H1 (cell line): ENCODE measurements at regions not wholly inside any gene's neighbourhood (a gene's known extent, or its start where the extent isn't known, plus 50 kb on each side); places are given as distances from the start of the nearest gene placed in this dataset.

Experiments
- CTCF ChIA-PET: fragments of 300-600 bp; sonication (Branson Sonifier 250); formaldehyde crosslinking; loops from one replicate; lab custom pipeline; 2021; ENCODE audit not compliant: partially characterized antibody; lab: Charles Lee
- POLR2A ChIA-PET: fragments of 300-600 bp; sonication (Branson Sonifier 250); formaldehyde crosslinking; loops from one replicate; lab custom pipeline; 2021; ENCODE audit warnings: inconsistent platforms; ENCODE audit not compliant: partially characterized antibody; lab: Charles Lee
- DNase-seq, 2 experiments: peaks; one replicate each; pipeline versions ENCODE4 v3.0.0 to v3.0.0-alpha.2; 2010 to 2022; ENCODE audit warnings: low spot score in 2 of 2, low read depth in 1 of 2, mixed read lengths in 1 of 2
- FAIRE-seq: peaks from 2 replicates; lab custom pipeline; 2011; peaks lifted over from hg19 to GRCh38; lab: Jason Lieb, UNC
- H2AFZ ChIP-seq: 2 replicates; pipeline ENCODE4 v1.8.1; 2012; ENCODE audit warnings: low read length, inconsistent platforms
- H2AK5ac ChIP-seq: 2 replicates; pipeline ENCODE4 v1.6.1; 2013; ENCODE audit warnings: low read depth, low read length
- H2BK120ac ChIP-seq: replicated peaks from 2 replicates; pipeline ENCODE3; 2013; ENCODE audit warnings: low read depth, low read length, inconsistent platforms
- H2BK12ac ChIP-seq: 2 replicates; pipeline ENCODE4 v1.6.1; 2013; ENCODE audit warnings: low read depth, low read length
- H2BK15ac ChIP-seq: 2 replicates; pipeline ENCODE4 v1.6.1; 2013; ENCODE audit warnings: low read length
- H2BK20ac ChIP-seq: 2 replicates; pipeline ENCODE4 v1.6.1; 2013; ENCODE audit warnings: low read length
- H2BK5ac ChIP-seq: 2 replicates; pipeline ENCODE4 v1.6.1; 2013; ENCODE audit warnings: low read depth, low read length
- H3K14ac ChIP-seq: 2 replicates; pipeline ENCODE4 v1.6.1; 2013; ENCODE audit warnings: inconsistent platforms; ENCODE audit not compliant: insufficient read length
- H3K18ac ChIP-seq: 2 replicates; pipeline ENCODE4 v1.6.1; 2013; ENCODE audit warnings: low read length; ENCODE audit errors: extremely low read depth
- H3K23ac ChIP-seq: 2 replicates; pipeline ENCODE4 v1.6.1; 2013; ENCODE audit warnings: inconsistent platforms; ENCODE audit not compliant: insufficient read length
- H3K23me2 ChIP-seq: 2 replicates; pipeline ENCODE4 v1.6.1; 2013; ENCODE audit warnings: low read depth, low read length
- H3K27ac ChIP-seq: 2 replicates; pipeline ENCODE4 v1.6.1; 2011; ENCODE audit warnings: low read depth, low read length, inconsistent platforms
- H3K27me3 ChIP-seq, 4 experiments: replicated peaks in 1 of 4; 1 replicate in 1 of 4; 2 replicates in 3 of 4; pipeline versions ENCODE4 v1.6.1 to v1.8.1; 2011 to 2013; ENCODE audit warnings: low read length in 3 of 4, mild to moderate bottlenecking in 3 of 4, inconsistent platforms in 2 of 4, mixed read lengths in 2 of 4, moderate library complexity in 1 of 4; ENCODE audit not compliant: control insufficient read depth in 3 of 4, insufficient read depth in 3 of 4; ENCODE audit errors: extremely low read depth in 1 of 4
- H3K36me3 ChIP-seq, 4 experiments: 2 replicates each; pipeline versions ENCODE4 v1.6.1 to v1.8.1; 2011 to 2013; ENCODE audit warnings: mild to moderate bottlenecking in 4 of 4, low read length in 3 of 4, moderate library complexity in 2 of 4, control low read depth in 1 of 4, inconsistent platforms in 1 of 4; ENCODE audit not compliant: insufficient read depth in 4 of 4, control insufficient read depth in 2 of 4
- H3K4ac ChIP-seq: replicated peaks from 2 replicates; pipeline ENCODE3; 2013; ENCODE audit warnings: low read length, low read depth, mixed read lengths, inconsistent platforms; ENCODE audit not compliant: insufficient read length
- H3K4me1 ChIP-seq, 4 experiments: replicated peaks in 1 of 4; 1 replicate in 1 of 4; 2 replicates in 3 of 4; pipeline versions ENCODE4 v1.6.1 to v1.8.1; 2011 to 2013; ENCODE audit warnings: low read length in 3 of 4, inconsistent platforms in 2 of 4, mixed read lengths in 1 of 4; ENCODE audit not compliant: insufficient read depth in 4 of 4, control insufficient read depth in 3 of 4
- H3K4me2 ChIP-seq, 2 experiments: 2 replicates each; pipeline versions ENCODE4 v1.6.1 to v1.8.1; 2011 to 2013; ENCODE audit warnings: low read depth in 2 of 2, low read length in 2 of 2, control low read depth in 1 of 2, inconsistent platforms in 1 of 2, mild to moderate bottlenecking in 1 of 2; ENCODE audit not compliant: insufficient read depth in 1 of 2
- H3K4me3 ChIP-seq, 4 experiments: fragments of 200-600, 300-600 bp in 1 of 4; sonication (generic), shearing (Covaris generic), sonication (Bioruptor Twin) in 1 of 4; 2 replicates each; pipeline versions ENCODE4 v1.5.1 to v1.8.1; 2011 to 2016; ENCODE audit warnings: low read length in 4 of 4, low read depth in 3 of 4, control low read depth in 2 of 4, inconsistent platforms in 2 of 4, mild to moderate bottlenecking in 2 of 4, mixed read lengths in 1 of 4, moderate library complexity in 1 of 4; ENCODE audit not compliant: insufficient read depth in 2 of 4; ENCODE audit errors: extremely low read depth in 1 of 4
- H3K56ac ChIP-seq: replicated peaks from 2 replicates; pipeline ENCODE3; 2013; ENCODE audit warnings: low read depth, mild to moderate bottlenecking, mixed read lengths, low read length, inconsistent platforms; ENCODE audit not compliant: insufficient read length
- H3K79me1 ChIP-seq: 2 replicates; pipeline ENCODE4 v1.6.1; 2013; ENCODE audit warnings: low read depth, low read length, control low read depth
- H3K79me2 ChIP-seq, 2 experiments: 2 replicates each; pipeline versions ENCODE4 v1.6.1 to v1.8.1; 2012 to 2013; ENCODE audit warnings: low read length in 2 of 2, mild to moderate bottlenecking in 2 of 2, inconsistent platforms in 1 of 2; ENCODE audit not compliant: insufficient read depth in 2 of 2, control insufficient read depth in 1 of 2
- H3K9ac ChIP-seq, 4 experiments: replicated peaks in 1 of 4; 1 replicate in 1 of 4; 2 replicates in 3 of 4; pipeline versions ENCODE4 v1.6.1 to v1.8.1; 2011 to 2013; ENCODE audit warnings: low read depth in 3 of 4, low read length in 3 of 4, control low read depth in 2 of 4, mild to moderate bottlenecking in 2 of 4, moderate library complexity in 2 of 4, inconsistent platforms in 1 of 4; ENCODE audit errors: extremely low read depth in 1 of 4
- H3K9me3 ChIP-seq, 2 experiments: 2 replicates each; pipeline versions ENCODE4 v1.6.1 to v1.8.1; 2012 to 2013; ENCODE audit warnings: mild to moderate bottlenecking in 2 of 2, moderate library complexity in 2 of 2, control low read depth in 1 of 2, inconsistent platforms in 1 of 2, low read depth in 1 of 2, low read length in 1 of 2, mixed read lengths in 1 of 2; ENCODE audit not compliant: insufficient read depth in 2 of 2
- H4K20me1 ChIP-seq, 2 experiments: replicated peaks in 1 of 2; 2 replicates each; pipeline versions ENCODE3 to v1.8.1; 2011 to 2013; ENCODE audit warnings: inconsistent platforms in 2 of 2, low read length in 2 of 2, mild to moderate bottlenecking in 1 of 2; ENCODE audit not compliant: insufficient read depth in 2 of 2, control insufficient read depth in 1 of 2
- H4K5ac ChIP-seq: 2 replicates; pipeline ENCODE4 v1.6.1; 2013; ENCODE audit warnings: low read length, low read depth, mixed read lengths, inconsistent platforms; ENCODE audit not compliant: insufficient read length
- H4K8ac ChIP-seq: 2 replicates; pipeline ENCODE4 v1.8.0; 2013; ENCODE audit warnings: mild to moderate bottlenecking, moderate library complexity, low read length, inconsistent platforms; ENCODE audit not compliant: insufficient read depth; ENCODE audit errors: extremely low read depth
- H4K91ac ChIP-seq: replicated peaks from 2 replicates; pipeline ENCODE3; 2013; ENCODE audit warnings: low read length, mixed read lengths, inconsistent platforms; ENCODE audit not compliant: insufficient read length
- ATF3 ChIP-seq: IDR thresholded peaks from 2 replicates; pipeline ENCODE4 v1.6.1; 2011; ENCODE audit warnings: low read depth, mild to moderate bottlenecking, low read length; ENCODE audit not compliant: insufficient read depth
- BRCA1 ChIP-seq: IDR thresholded peaks from 2 replicates; pipeline ENCODE4 v1.6.1; 2012; ENCODE audit warnings: low read depth, low read length, improper control_type of control experiment
- CTBP2 ChIP-seq: IDR thresholded peaks from 2 replicates; pipeline ENCODE4 v1.7.0; 2011; ENCODE audit warnings: borderline replicate concordance, mild to moderate bottlenecking, moderate library complexity, mixed read lengths, low read length; ENCODE audit not compliant: insufficient read depth, insufficient read length
- CTCF ChIP-seq, 3 experiments: IDR thresholded peaks; 1 replicate in 2 of 3; 2 replicates in 1 of 3; pipeline versions ENCODE4 v1.5.1 to v1.6.1; 2011; ENCODE audit warnings: low read length in 3 of 3, mild to moderate bottlenecking in 3 of 3, inconsistent platforms in 2 of 3, low read depth in 1 of 3, moderate library complexity in 1 of 3; ENCODE audit not compliant: insufficient read depth in 1 of 3; ENCODE audit errors: control extremely low read depth in 1 of 3
- EGR1 ChIP-seq: IDR thresholded peaks from 2 replicates; pipeline ENCODE4 v1.6.1; 2011; ENCODE audit warnings: low read depth, low read length, borderline replicate concordance
- KDM1A ChIP-seq: fragments of 200-600, 300-600 bp; sonication (generic); IDR thresholded peaks from 2 replicates; pipeline ENCODE4 v1.7.1; 2016; ENCODE audit warnings: mild to moderate bottlenecking, low read length, borderline replicate concordance
- KDM4A ChIP-seq: IDR thresholded peaks from one replicate; pipeline ENCODE4 v1.7.1; 2012; ENCODE audit warnings: low read depth, mild to moderate bottlenecking, moderate library complexity, low read length, inconsistent platforms; ENCODE audit not compliant: severe bottlenecking
- PHF8 ChIP-seq: fragments of 200-600 bp; sonication (generic); conservative IDR thresholded peaks from 2 replicates; pipeline ENCODE4 v1.7.1; 2012; ENCODE audit warnings: low read depth, mild to moderate bottlenecking, inconsistent platforms, low read length, moderate library complexity
- RFX5 ChIP-seq: IDR thresholded peaks from 2 replicates; pipeline ENCODE4 v1.6.1; 2011; ENCODE audit warnings: low read depth, low read length, improper control_type of control experiment, borderline replicate concordance
- SP4 ChIP-seq: IDR thresholded peaks from 2 replicates; pipeline ENCODE4 v1.6.1; 2012; ENCODE audit warnings: low read length, inconsistent platforms
- SUZ12 ChIP-seq: fragments of 200-600 bp; sonication (generic); IDR thresholded peaks from 2 replicates; pipeline ENCODE4 v1.6.1; 2012; ENCODE audit warnings: mild to moderate bottlenecking, inconsistent platforms, low read length, moderate library complexity, mixed read lengths
- TCF12 ChIP-seq: IDR thresholded peaks from 2 replicates; pipeline ENCODE4 v1.6.1; 2011; ENCODE audit warnings: low read depth, mild to moderate bottlenecking, low read length
- WGBS, 2 experiments: shearing (Covaris generic) in 1 of 2; methylation state at CpG; one replicate each; pipeline versions ENCODE4 v1.1.6 to v1.1.7; 2013 to 2015; ENCODE audit warnings: low lambda C conversion rate in 2 of 2, mixed read lengths in 2 of 2, inconsistent platforms in 1 of 2, low coverage in 1 of 2, missing lambda C conversion rate in 1 of 2; ENCODE audit not compliant: insufficient replicate concordance in 2 of 2, insufficient coverage in 1 of 2, insufficient read length in 1 of 2; ENCODE audit errors: extremely low coverage in 1 of 2, missing lambda C conversion rate in 1 of 2; 5-methylcytosine and 5-hydroxymethylcytosine counted together

DNA sequence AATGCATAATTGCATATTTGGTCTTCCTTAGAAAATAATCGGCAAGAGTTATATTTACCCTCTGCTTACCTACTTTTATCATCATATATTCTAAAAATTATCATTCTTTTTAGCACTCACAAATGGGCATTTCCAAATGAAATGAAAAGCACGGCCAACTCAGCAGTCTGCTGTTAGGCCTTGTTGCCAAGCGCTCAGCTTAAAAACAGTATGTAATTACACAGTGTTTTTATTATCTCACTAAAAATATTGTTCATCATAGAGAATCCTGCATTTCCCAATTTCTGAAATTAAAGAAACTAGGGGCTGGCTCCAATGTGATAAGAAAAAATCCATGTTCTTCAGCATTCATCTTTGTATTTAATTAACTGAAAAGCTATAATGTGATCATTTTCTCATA lies 391.7 kb upstream of the ADARB2 start:
- Histone ChIP-seq H2BK5ac (no peak overlapping the region), H3K4me1 (no peaks in the 10 kb centered on the region), H3K27me3 (no peaks in the 10 kb centered on the region), H4K91ac (no peak overlapping the region), H3K4me3 (no peak overlapping the region), H3K56ac (no peak overlapping the region), H2AFZ (no peak overlapping the region), H3K18ac (no peak overlapping the region), H3K23ac (no peak overlapping the region), H3K4ac (no peak overlapping the region), H3K4me2 (no peak overlapping the region), H3K14ac (no peak overlapping the region), H3K23me2 (no peaks in the 10 kb centered on the region), H3K79me1 (no peaks in the 10 kb centered on the region), H2BK15ac (no peak overlapping the region), H3K9me3 (peaks cover 0 to 4% of the 10 kb centered on the region in 2 experiments; a peak in 1 of 4 replicates), H2BK20ac (no peak overlapping the region), H2BK120ac (no peak overlapping the region), H2AK5ac (no peak overlapping the region), H3K27ac (no peak overlapping the region), H3K9ac (no peak overlapping the region), H4K20me1 (no peaks in the 10 kb centered on the region), H3K36me3 (no peaks in the 10 kb centered on the region), H2BK12ac (no peak overlapping the region), H3K79me2 (no peaks in the 10 kb centered on the region), H4K5ac (no peak overlapping the region), H4K8ac (no peak overlapping the region)
- ChIA-PET POLR2A (no interaction called here), CTCF (interaction anchor here (0.6 to 2.0 kb wide), 3 partner anchors 9 to 490 kb away, joined by 3 to 12 read pairs (median 3); no protein-coding TSS in a partner anchor)
- DNase-seq (no peak), FAIRE-seq (no peak)
- whole genome bisulfite sequencing, 2 experiments: 93% methylated on average over 3 of the region's 3 CpGs; no CpG with 5 or more reads in 1 of the 2 experiments
- TF ChIP-seq SP4 (no peak), SUZ12 (no peak), CTCF (IDR thresholded peaks at IDR 0.05; ENCODE audit: control extremely low read depth in 1 of 3, insufficient read depth in 1 of 3, low read depth in 1 of 3, low read length in 3 of 3) (no peak), TCF12 (no peak), RFX5 (no peak), KDM4A (no peak), KDM1A (no peak), BRCA1 (no peak), CTBP2 (no peak), PHF8 (no peak), ATF3 (no peak), EGR1 (no peak)
